HepG2 (cell line): ENCODE measurements at regions not wholly inside any gene's neighbourhood (a gene's known extent, or its start where the extent isn't known, plus 50 kb on each side); places are given as distances from the start of the nearest gene placed in this dataset.

Experiments
- HHEX ChIP-seq: IDR thresholded peaks from 2 replicates; pipeline ENCODE4 v1.6.1; 2016; ENCODE audit warnings: control low read depth
- MAX ChIP-seq: IDR thresholded peaks from 2 replicates; pipeline ENCODE4 v1.6.1; 2012; ENCODE audit warnings: inconsistent platforms
- NCOR1 ChIP-seq: fragments of 200-600 bp; sonication (generic); IDR thresholded peaks from 2 replicates; pipeline ENCODE4 v1.7.0; 2017; ENCODE audit warnings: antibody characterized with exemption, low read length, borderline replicate concordance
- POLR2G ChIP-seq: fragments of 200-400 bp; formaldehyde crosslinking; IDR thresholded peaks from 2 replicates; pipeline ENCODE4 v1.6.1; 2018; ENCODE audit warnings: mild to moderate bottlenecking, low read depth, low read length, moderate library complexity
- PREB ChIP-seq: sonication (generic); formaldehyde crosslinking; IDR thresholded peaks from 2 replicates; pipeline ENCODE4 v1.4.0; 2020; ENCODE audit warnings: missing genetic modification reagents
- RFX3 ChIP-seq: IDR thresholded peaks from 2 replicates; pipeline ENCODE4 v1.6.1; 2016; ENCODE audit warnings: missing biosample characterization, missing genetic modification reagents
- RFXANK ChIP-seq: IDR thresholded peaks from 2 replicates; pipeline ENCODE4 v1.6.1; 2016
- ZNF318 ChIP-seq: sonication (generic); formaldehyde crosslinking; IDR thresholded peaks from 2 replicates; pipeline ENCODE4 v1.4.0; 2020; ENCODE audit warnings: mild to moderate bottlenecking, missing genetic modification reagents
- ZNF569 ChIP-seq: sonication (generic); formaldehyde crosslinking; IDR thresholded peaks from 2 replicates; pipeline ENCODE4 v1.5.0; 2020; ENCODE audit warnings: mild to moderate bottlenecking, missing genetic modification reagents, moderate library complexity, borderline replicate concordance
- ZNF777 ChIP-seq: sonication (generic); formaldehyde crosslinking; IDR thresholded peaks from 2 replicates; pipeline ENCODE4 v1.4.0; 2020; ENCODE audit warnings: missing genetic modification reagents

GRCh38 chrX:39214387-39215126 lies 413.3 kb downstream of the MID1IP1 start (continued):
- TF ChIP-seq ZNF318 (CRISPR knock-in tag): no peak
- TF ChIP-seq PREB (CRISPR knock-in tag): no peak
- no peak for TF ChIP-seq NCOR1
- no peak for TF ChIP-seq ZNF569 (CRISPR knock-in tag)
- no peak for TF ChIP-seq HHEX (CRISPR knock-in tag)
- no peak for TF ChIP-seq MAX
- TF ChIP-seq RFX3: no peak
- TF ChIP-seq POLR2G: no peak
- no peak for TF ChIP-seq RFXANK (CRISPR knock-in tag)
- TF ChIP-seq ZNF777 (CRISPR knock-in tag): no peak
